Middle frontal gyrus (tissue), 1 donor: ENCODE measurements at regions not wholly inside any gene's neighbourhood (a gene's known extent, or its start where the extent isn't known, plus 50 kb on each side); places are given as distances from the start of the nearest gene placed in this dataset.
A peak's percentile ranks its signal among the peaks of the same experiment; 100 is the strongest.
"Not testable (repeated sequence)": the region's sequence is repeated elsewhere in the genome, so short reads cannot be mapped to it uniquely, and the experiment has no call there.

Experiments
- DNase-seq: peaks from one replicate; pipeline ENCODE4 v3.0.0-alpha.2; 2015; ENCODE audit warnings: low spot score; ENCODE audit errors: extremely low spot score

- DNase-seq = no peak
Measured at GRCh38 chr3:74921676-74922075, 307.2 kb upstream of the CNTN3 start.

DNA sequence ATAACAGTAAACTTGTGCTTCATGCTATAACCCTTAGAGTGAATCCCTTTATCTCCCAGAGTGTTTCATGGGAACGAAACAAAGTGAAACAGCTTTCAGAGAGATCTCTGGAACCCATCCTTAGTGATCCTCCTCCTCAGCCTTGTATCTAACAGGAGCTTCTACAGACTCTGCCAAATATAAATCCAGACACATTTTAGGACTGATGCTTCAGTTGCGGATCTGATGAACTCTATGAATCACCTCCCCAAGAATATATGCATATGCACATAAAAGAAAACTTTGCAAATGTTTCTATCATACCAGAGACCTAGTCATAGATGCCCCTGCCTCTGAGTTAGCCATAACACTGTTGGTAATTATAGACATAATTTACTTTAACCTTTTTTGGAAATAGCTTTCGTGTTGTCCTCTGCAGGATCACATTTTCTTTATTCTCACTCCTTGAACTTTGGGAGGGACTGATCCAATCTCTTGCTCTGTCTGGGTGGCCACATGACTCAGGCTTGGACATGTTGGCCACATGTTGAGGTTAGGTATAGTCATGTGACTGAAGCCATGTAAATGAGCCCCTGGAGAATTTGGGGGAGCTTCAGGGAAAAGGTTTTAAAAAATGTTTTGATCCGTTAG, 306.4 kb upstream of the CNTN3 start:
- no peak for DNase-seq

GRCh38 chr3:74916696-74917095, 302.2 kb upstream of the CNTN3 start:
- no peak for DNase-seq

GRCh38 chr3:74906181-74906580, 291.7 kb upstream of the CNTN3 start:
- no peak for DNase-seq

GRCh38 chr3:74905478-74905877, 291.0 kb upstream of the CNTN3 start:
- no peak for DNase-seq

- DNase-seq = no peak
Measured at GRCh38 chr3:74904646-74905045, 290.2 kb upstream of the CNTN3 start.

DNA sequence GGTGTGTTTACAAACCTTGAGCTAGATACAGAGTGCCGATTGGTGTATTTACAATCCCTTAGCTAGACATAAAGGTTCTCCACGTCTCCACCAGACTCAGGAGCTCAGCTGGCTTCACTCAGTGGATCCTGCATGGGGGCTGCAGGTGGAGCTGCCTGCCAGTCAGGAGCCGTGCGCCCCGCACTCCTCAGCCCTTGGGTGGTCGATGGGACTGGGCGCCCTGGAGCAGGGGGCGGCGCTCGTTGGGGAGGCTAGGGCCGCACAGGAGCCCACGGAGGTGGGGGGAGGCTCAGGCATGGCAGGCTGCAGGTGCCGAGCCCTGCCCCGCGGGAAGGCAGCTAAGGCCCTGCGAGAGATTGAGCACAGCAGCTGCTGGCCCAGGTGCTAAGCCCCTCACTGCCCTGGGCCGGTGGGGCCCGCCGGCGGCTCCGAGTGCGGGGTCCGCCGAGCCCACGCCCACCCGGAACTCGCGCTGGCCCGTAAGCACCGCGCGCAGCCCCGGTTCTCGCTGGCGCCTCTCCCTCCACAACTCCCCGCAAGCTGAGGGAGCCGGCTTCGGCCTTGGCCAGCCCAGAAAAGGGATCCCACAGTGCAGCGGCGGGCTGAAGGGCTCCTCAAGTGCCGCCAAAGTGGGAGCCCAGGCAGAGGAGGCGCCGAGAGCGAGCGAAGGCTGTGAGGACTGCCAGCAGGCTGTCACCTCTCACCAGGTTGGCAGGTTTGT, 285.5 kb upstream of the CNTN3 start:
- DNase-seq = not testable (repeated sequence)

- no peak for DNase-seq
Measured at GRCh38 chr3:74897006-74897405, 282.5 kb upstream of the CNTN3 start.

GRCh38 chr3:74891312-74891711, 276.9 kb upstream of the CNTN3 start:
- DNase-seq = no peak

DNA sequence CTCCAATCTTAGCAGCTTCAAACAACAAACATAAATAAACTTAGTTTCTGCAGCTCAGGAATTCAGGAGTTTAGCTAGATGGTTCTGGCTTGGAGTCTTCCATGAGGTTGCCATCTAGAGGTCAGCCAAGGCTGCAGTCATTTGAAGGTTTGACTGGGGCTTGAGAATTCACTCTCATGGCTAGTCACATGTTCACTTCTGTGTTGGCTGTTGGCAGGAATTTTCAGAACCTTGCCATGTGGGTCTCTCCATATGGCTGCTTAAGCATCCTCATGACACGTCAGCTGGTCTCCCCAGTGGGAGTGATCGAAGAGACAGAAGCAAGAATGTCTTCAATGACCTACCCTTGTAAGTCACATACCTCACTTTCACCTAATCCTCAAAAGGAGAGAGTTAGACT, 269.2 kb upstream of the CNTN3 start:
- no peak for DNase-seq

- no peak for DNase-seq
Measured at GRCh38 chr3:74883222-74883621, 268.8 kb upstream of the CNTN3 start.

DNA sequence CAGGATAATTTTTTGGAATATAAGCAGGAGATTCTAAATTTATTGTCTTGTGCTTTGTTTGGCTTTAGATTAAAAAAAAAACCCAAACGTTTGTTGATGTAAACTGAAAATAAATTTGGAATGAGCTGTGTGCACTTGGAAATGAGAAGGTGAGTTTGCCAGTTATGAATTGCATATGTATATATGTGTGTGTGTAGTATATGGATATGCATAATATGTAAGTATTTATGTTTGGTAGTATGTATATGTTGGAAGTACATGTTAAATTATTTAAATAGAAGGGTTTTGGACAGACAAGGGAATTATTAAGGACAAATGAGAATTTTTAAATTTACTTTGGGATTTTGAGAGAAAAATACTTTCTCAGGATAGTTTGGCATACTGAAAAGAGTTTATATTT, 265.8 kb upstream of the CNTN3 start:
- no peak for DNase-seq

GRCh38 chr3:74866357-74867030, 252.0 kb upstream of the CNTN3 start:
- DNase-seq = no peak

GRCh38 chr3:74862476-74862875, 248.0 kb upstream of the CNTN3 start:
- DNase-seq = peak; percentile 20

- DNase-seq = no peak
Measured at GRCh38 chr3:74861211-74861610, 246.8 kb upstream of the CNTN3 start.

DNA sequence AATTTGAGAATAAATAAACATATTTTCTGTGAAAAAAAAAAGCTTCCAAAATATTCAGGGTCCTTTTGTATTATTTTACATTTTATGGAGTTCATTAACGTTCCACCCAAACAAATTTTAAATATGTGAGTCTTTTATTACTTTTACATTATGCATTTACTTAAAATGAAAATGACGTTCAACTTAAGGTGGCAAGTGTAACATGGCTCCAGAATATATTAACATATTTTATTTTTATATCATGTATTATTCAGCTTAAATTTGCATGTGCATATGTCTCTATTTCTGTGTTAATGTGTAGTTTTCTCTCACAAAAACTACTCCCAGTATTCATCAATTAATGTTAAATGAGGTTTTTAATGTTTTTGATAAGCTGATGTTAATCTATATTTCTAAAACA, 243.6 kb upstream of the CNTN3 start:
- no peak for DNase-seq

GRCh38 chr3:74850381-74850780, 235.9 kb upstream of the CNTN3 start:
- no peak for DNase-seq

DNA sequence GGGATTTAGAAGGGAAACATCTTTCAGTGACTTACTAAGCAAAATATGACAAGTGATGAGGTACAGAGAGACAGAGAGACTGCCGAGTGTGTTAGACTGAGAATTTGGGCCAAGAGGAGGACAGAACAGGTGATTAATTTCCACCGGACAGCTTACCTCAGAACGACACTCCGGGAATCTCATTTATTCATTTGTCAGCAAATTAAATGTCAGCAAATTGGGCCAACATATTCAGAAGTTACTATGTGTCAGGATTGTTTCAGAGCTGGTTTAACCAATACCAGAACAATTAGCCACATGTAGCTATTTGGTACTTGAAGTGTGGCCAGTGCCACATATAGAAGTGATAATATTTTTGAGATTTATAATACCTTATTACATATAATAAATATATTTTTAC, 232.6 kb upstream of the CNTN3 start:
- no peak for DNase-seq

GRCh38 chr3:74845081-74845480, 230.6 kb upstream of the CNTN3 start:
- DNase-seq = no peak

GRCh38 chr3:74844428-74844827, 230.0 kb upstream of the CNTN3 start:
- DNase-seq = no peak

DNA sequence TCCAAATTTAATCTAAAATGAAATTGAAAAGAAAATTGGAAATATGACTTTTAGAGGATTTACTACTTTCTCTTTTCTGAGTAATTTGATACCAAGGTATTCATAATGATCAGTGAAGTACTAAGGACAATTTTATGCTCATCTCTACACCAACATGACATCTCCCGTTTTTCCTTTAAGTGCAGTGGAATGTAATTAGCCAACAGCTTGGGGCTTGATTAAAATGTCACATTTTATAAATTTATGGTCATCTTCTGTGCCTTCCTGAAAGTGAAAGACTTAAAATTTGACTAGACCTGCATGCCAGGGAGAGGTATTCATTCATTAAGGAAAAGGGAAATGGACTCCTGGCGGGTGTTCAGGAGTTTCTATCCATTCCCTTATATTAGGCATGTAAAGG, 228.2 kb upstream of the CNTN3 start:
- no peak for DNase-seq

DNA sequence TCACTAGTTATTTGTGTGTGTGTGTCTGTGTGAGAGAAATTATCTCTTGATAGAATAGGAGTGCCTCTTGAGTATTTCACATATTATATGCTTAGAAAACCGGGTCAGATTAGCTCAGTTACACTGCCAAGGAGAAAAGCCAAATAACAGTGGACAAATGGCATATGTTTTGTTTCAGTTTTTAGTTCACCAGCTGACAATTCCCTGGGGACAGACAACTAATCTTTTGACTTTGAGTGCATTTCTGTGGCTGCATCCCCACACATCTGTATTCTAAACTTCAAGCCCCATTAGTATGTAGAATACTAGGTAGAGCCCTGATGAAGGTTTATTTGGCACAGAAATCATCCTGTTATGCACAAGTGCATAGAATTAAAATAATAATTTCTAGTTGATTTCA, 227.7 kb upstream of the CNTN3 start:
- DNase-seq = no peak

DNA sequence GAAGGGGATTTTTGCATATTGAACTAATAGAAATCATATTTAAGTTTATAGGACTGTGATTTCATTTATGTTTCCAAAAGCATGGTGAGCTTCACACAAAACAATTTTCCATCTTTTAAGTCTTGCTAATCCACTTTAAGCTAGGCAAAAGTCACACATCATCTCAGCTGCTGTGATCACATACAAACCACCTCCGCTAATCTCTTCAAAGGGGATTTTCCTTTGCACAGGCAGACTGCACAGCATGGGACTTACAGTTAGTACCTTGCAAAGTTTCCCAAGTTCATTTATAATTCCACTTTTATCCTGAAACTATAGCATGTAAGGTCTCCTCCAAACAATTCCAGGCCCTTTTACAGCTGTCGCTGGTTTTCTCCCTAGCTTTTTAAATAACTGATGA, 225.1 kb upstream of the CNTN3 start:
- no peak for DNase-seq
